ENCODE measurements at regions not wholly inside any gene's neighbourhood (a gene's known extent, or its start where the extent isn't known, plus 50 kb on each side); places are given as distances from the start of the nearest gene placed in this dataset.

DNA sequence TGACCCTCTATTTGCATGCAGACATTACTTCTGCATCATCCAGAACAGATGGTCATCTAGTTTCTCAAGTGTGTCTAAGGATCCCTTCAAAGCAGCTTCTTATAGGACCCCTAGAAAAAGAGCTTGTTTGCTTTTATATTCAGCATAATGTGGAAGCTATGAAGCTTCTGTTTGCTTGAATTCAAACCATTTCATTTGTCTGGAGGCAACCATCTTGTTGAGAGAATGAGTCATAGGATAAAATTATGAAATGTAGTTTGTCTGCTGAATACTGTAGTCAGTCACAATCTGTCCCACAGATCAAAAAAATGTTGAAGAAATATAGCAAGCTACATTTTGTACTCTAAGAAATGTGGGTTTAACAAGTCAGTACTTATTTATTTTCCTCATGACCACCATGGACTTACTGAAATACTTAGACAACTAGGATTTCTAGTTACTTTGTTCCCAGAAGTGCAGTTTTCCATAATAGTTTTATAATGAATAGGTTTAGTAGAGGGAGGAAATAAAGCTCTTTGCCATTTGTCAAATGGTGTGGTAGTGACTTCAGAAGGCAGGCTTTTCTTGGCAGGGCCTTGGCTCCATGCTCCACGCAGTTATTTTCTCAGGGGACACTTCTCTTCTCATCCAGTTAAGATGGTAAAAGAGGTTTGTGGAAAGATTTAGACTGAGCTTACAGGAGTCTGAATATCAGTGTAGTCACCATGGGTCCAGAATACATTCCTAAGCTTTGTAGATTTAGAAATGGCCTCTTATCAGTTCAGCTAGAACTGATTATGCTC is 74.8 kb upstream of the DEPDC1 start:
- Histone ChIP-seq H3K9me3 (no peaks in the 10 kb centered on the region), H3K4me3 (no peak overlapping the region), H3K27me3 (replicated peaks in 1 of 7) (no peaks in the 10 kb centered on the region), H3K36me3 (no peaks in the 10 kb centered on the region), H3K27ac (no peak overlapping the region), H3K4me1 (no peaks in the 10 kb centered on the region)
- no peak for DNase-seq
- TF ChIP-seq POLR2AphosphoS5 (IDR thresholded peaks at IDR 0.05) = no peak
- no peak for TF ChIP-seq POLR2A (IDR thresholded peaks at IDR 0.05)
- TF ChIP-seq, protein P1, sequence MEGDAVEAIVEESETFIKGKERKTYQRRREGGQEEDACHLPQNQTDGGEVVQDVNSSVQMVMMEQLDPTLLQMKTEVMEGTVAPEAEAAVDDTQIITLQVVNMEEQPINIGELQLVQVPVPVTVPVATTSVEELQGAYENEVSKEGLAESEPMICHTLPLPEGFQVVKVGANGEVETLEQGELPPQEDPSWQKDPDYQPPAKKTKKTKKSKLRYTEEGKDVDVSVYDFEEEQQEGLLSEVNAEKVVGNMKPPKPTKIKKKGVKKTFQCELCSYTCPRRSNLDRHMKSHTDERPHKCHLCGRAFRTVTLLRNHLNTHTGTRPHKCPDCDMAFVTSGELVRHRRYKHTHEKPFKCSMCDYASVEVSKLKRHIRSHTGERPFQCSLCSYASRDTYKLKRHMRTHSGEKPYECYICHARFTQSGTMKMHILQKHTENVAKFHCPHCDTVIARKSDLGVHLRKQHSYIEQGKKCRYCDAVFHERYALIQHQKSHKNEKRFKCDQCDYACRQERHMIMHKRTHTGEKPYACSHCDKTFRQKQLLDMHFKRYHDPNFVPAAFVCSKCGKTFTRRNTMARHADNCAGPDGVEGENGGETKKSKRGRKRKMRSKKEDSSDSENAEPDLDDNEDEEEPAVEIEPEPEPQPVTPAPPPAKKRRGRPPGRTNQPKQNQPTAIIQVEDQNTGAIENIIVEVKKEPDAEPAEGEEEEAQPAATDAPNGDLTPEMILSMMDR (IDR thresholded peaks at IDR 0.05 in 8 of 11, conservative IDR thresholded peaks at IDR 0.05 in 3 of 11) = no peak
- intact Hi-C loops (cut with DNase I; ENCODE audit: low total_unique reads) = no loop called here
- WGBS, 5 donors = 46 to 90% (median 89%) methylated on average over 1 of the region's 1 CpG

DNA sequence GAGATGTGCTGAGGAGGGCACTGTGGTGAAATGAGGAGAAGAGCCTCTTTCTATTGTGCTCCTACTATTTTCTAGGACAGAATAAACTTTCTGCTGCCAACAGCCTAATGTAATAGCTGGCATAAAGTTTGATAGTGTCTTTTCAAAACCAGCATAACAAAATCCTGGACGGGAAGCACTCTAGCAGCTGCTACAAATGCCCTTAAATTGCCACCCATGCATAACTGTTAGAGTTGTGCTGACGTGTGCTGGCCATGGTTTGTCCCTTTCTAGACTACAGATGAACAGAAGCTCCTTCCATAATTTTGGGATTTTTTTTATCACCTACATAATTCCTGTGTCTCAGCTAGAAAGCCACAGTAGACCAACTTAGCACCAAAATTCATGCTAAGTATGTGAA is 88.5 kb upstream of the DEPDC1 start:
- DNase-seq = no peak
- Histone ChIP-seq H3K9me3 (peaks cover 0 to 22% (median 15%) of the 10 kb centered on the region in 8 donors), H3K4me1 (no peaks in the 10 kb centered on the region), H3K36me3 (no peaks in the 10 kb centered on the region), H3K27me3 (replicated peaks in 1 of 7) (no peaks in the 10 kb centered on the region), H3K27ac (no peak overlapping the region), H3K4me3 (no peak overlapping the region)
- intact Hi-C loops (cut with DNase I; ENCODE audit: low total_unique reads) = no loop called here
- TF ChIP-seq POLR2A (IDR thresholded peaks at IDR 0.05) = no peak
- TF ChIP-seq, protein P1 (IDR thresholded peaks at IDR 0.05 in 8 of 11, conservative IDR thresholded peaks at IDR 0.05 in 3 of 11) = no peak
- no peak for TF ChIP-seq POLR2AphosphoS5 (IDR thresholded peaks at IDR 0.05)
- WGBS, 5 donors = 61 to 80% (median 76%) methylated on average over 2 of the region's 2 CpGs

DNA sequence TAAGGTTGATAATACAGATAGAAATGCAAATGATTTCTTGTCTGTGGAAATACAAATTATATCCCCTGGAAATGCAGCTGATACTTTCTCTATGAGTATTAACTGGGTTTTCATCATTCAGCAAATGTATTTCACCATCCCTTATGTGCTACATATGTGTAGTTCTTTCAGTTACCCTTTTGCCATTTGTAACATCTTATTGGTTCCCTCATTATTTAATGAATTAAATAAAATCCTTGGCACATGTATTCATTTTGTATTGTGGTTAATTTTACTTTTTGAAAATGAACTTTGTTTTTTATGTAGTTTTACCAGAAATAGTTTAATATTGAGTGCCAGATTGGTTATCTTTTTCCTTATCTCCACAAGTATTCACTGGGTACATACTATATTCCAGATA is 89.9 kb upstream of the DEPDC1 start:
- peaks cover 0 to 22% (median 15%) of the 10 kb centered on the region in 8 donors for H3K9me3 ChIP-seq
- intact Hi-C loops (cut with DNase I; ENCODE audit: low total_unique reads) = no loop called here
- H3K36me3 ChIP-seq = no peaks in the 10 kb centered on the region
- TF ChIP-seq, protein P1 (IDR thresholded peaks at IDR 0.05 in 8 of 11, conservative IDR thresholded peaks at IDR 0.05 in 3 of 11) = no peak
- no peak for TF ChIP-seq POLR2A (IDR thresholded peaks at IDR 0.05)
- no peak for TF ChIP-seq POLR2AphosphoS5 (IDR thresholded peaks at IDR 0.05)
- DNase-seq = no peak
- no peak overlapping the region for H3K27ac ChIP-seq
- H3K4me3 ChIP-seq = no peak overlapping the region
- no peaks in the 10 kb centered on the region for H3K4me1 ChIP-seq
- no peaks in the 10 kb centered on the region for H3K27me3 ChIP-seq (replicated peaks in 1 of 7)

DNA sequence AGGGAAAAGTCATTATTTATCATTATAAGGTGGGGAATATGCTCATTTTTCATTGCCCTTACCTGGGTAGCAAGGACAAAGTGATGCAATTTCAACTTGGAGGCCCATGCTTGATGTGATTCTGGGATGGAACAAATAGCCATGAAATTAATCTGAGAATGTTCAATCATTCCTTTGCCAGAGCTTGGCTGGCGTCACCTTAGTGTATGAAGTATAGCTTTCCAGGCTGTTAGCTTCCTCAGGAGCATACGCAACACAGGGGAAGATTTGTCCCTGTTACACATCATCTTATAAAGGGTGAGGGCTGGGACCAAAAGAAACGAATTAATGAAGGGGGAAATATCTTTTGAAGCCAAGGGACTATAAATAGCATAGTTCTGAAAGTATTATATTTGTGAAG is 91.4 kb upstream of the DEPDC1 start:
- 65 to 77% (median 69%) methylated on average over 3 of the region's 3 CpGs for WGBS, 5 donors
- H3K36me3 ChIP-seq = no peaks in the 10 kb centered on the region
- H3K4me1 ChIP-seq = no peaks in the 10 kb centered on the region
- TF ChIP-seq, protein P1 (IDR thresholded peaks at IDR 0.05 in 8 of 11, conservative IDR thresholded peaks at IDR 0.05 in 3 of 11) = no peak
- TF ChIP-seq POLR2A (IDR thresholded peaks at IDR 0.05) = no peak
- TF ChIP-seq POLR2AphosphoS5 (IDR thresholded peaks at IDR 0.05) = no peak
- no peak for DNase-seq
- H3K4me3 ChIP-seq = no peak overlapping the region
- peaks cover 0 to 13% (median 7%) of the 10 kb centered on the region in 8 donors for H3K9me3 ChIP-seq
- H3K27me3 ChIP-seq (replicated peaks in 1 of 7) = no peaks in the 10 kb centered on the region
- no peak overlapping the region for H3K27ac ChIP-seq
- intact Hi-C loops (cut with DNase I; ENCODE audit: low total_unique reads) = no loop called here
